ENCODE measurements at regions not wholly inside any gene's neighbourhood (a gene's known extent, or its start where the extent isn't known, plus 50 kb on each side); places are given as distances from the start of the nearest gene placed in this dataset.
"Not testable (repeated sequence)": the region's sequence is repeated elsewhere in the genome, so short reads cannot be mapped to it uniquely, and the experiment has no call there.

- DNase-seq, result no peak
Observed at GRCh38 chr6:137810554-137811120, 56.4 kb upstream of the TNFAIP3 start.

GRCh38 chr6:137811121-137811915 is 55.7 kb upstream of the TNFAIP3 start:
- DNase-seq, result no peak

- no peak for DNase-seq
Observed at GRCh38 chr6:137811916-137812553, 55.0 kb upstream of the TNFAIP3 start.

- no peak for DNase-seq
Observed at GRCh38 chr6:137813308-137813970, 53.6 kb upstream of the TNFAIP3 start.

- DNase-seq, result not testable (repeated sequence)
Observed at GRCh38 chr6:137814030-137814429, 53.0 kb upstream of the TNFAIP3 start.

- DNase-seq, result no peak
Observed at GRCh38 chr6:137815692-137816091, 51.4 kb upstream of the TNFAIP3 start.

DNA sequence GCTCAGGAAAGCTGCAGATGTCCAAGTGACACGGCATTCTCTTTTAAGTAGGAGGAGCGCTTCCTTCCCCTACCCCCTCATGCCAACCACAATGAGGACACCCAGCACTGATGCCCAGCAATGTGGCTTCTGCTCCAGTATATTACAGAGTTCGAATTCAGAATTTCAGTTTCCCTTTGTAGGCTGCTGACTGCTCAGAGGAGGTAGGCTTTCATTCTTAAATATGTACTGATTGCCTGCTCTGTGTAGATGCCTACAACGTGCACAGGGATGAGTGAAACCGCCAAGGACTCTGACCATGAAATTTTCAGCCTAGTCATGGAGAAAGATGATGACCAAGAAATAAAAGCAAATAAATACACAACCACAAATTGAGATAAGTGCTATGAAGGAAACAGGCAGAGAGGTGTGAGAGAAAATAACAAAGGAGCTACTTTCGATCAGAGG is 50.9 kb upstream of the TNFAIP3 start:
- no peak for DNase-seq

- no peak for DNase-seq
Observed at GRCh38 chr6:137816688-137817618, 50.1 kb upstream of the TNFAIP3 start.
